IMR-90 (cell line): ENCODE measurements at regions not wholly inside any gene's neighbourhood (a gene's known extent, or its start where the extent isn't known, plus 50 kb on each side); places are given as distances from the start of the nearest gene placed in this dataset.

Experiments used
- BHLHE40 ChIP-seq: fragments of 150-350 bp; IDR thresholded peaks from 2 replicates; pipeline ENCODE4 v1.6.1; 2016; ENCODE audit warnings: mild to moderate bottlenecking, low read depth, low read length
- CEBPB ChIP-seq: IDR thresholded peaks from 2 replicates; pipeline ENCODE4 v1.6.1; 2012; ENCODE audit warnings: low read depth, low read length, improper control_type of control experiment
- ELK1 ChIP-seq: fragments of 150-350 bp; IDR thresholded peaks from 2 replicates; pipeline ENCODE4 v1.6.1; 2016; ENCODE audit warnings: low read depth, mild to moderate bottlenecking, low read length, moderate library complexity, borderline replicate concordance
- MAFK ChIP-seq: IDR thresholded peaks from 2 replicates; pipeline ENCODE4 v1.6.1; 2012; ENCODE audit warnings: low read depth, low read length, improper control_type of control experiment
- MAZ ChIP-seq: IDR thresholded peaks from 2 replicates; pipeline ENCODE4 v1.6.1; 2012; ENCODE audit warnings: low read depth, mild to moderate bottlenecking, low read length, improper control_type of control experiment, moderate library complexity, borderline replicate concordance
- MXI1 ChIP-seq: IDR thresholded peaks from 2 replicates; pipeline ENCODE4 v1.6.1; 2012; ENCODE audit warnings: low read depth, mild to moderate bottlenecking, low read length, moderate library complexity, borderline replicate concordance
- NFE2L2 ChIP-seq: fragments of 150-350 bp; IDR thresholded peaks from 2 replicates; pipeline ENCODE4 v1.6.1; 2016; ENCODE audit warnings: low read depth, mild to moderate bottlenecking, low read length
- POLR2A ChIP-seq: IDR thresholded peaks from 2 replicates; pipeline ENCODE4 v1.6.1; 2012; ENCODE audit warnings: mild to moderate bottlenecking, low read depth, low read length
- RAD21 ChIP-seq: IDR thresholded peaks from 2 replicates; pipeline ENCODE4 v1.6.1; 2012; ENCODE audit warnings: low read length, improper control_type of control experiment
- SMC3 ChIP-seq: fragments of 150-350 bp; IDR thresholded peaks from 2 replicates; pipeline ENCODE4 v1.6.1; 2016; ENCODE audit warnings: low read depth, mild to moderate bottlenecking, antibody characterized with exemption, low read length, moderate library complexity
- TF ChIP-seq, protein P1 (sequence below): conservative IDR thresholded peaks from 2 replicates; pipeline ENCODE4 v1.5.1; 2012; ENCODE audit warnings: mild to moderate bottlenecking, low read depth, low read length, improper control_type of control experiment
- TF ChIP-seq, protein P2 (sequence below): fragments of 150-350 bp; IDR thresholded peaks from 2 replicates; pipeline ENCODE4 v1.6.1; 2017; ENCODE audit warnings: mild to moderate bottlenecking, antibody characterized with exemption, low read length, low read depth

- TF ChIP-seq POLR2A (no peak), MXI1 (no peak), MAZ (no peak), NFE2L2 (no peak), RAD21 (no peak), ELK1 (no peak), MAFK (no peak), CEBPB (no peak), SMC3 (no peak), BHLHE40 (no peak)
- TF ChIP-seq, protein P1, sequence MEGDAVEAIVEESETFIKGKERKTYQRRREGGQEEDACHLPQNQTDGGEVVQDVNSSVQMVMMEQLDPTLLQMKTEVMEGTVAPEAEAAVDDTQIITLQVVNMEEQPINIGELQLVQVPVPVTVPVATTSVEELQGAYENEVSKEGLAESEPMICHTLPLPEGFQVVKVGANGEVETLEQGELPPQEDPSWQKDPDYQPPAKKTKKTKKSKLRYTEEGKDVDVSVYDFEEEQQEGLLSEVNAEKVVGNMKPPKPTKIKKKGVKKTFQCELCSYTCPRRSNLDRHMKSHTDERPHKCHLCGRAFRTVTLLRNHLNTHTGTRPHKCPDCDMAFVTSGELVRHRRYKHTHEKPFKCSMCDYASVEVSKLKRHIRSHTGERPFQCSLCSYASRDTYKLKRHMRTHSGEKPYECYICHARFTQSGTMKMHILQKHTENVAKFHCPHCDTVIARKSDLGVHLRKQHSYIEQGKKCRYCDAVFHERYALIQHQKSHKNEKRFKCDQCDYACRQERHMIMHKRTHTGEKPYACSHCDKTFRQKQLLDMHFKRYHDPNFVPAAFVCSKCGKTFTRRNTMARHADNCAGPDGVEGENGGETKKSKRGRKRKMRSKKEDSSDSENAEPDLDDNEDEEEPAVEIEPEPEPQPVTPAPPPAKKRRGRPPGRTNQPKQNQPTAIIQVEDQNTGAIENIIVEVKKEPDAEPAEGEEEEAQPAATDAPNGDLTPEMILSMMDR = no peak
- TF ChIP-seq, protein P2, sequence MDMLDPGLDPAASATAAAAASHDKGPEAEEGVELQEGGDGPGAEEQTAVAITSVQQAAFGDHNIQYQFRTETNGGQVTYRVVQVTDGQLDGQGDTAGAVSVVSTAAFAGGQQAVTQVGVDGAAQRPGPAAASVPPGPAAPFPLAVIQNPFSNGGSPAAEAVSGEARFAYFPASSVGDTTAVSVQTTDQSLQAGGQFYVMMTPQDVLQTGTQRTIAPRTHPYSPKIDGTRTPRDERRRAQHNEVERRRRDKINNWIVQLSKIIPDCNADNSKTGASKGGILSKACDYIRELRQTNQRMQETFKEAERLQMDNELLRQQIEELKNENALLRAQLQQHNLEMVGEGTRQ = no peak
These were observed 78.8 kb upstream of the STK32A start for GRCh38 chr5:147156012-147156411.
